Stomach (tissue), 4 donors: ENCODE measurements at regions not wholly inside any gene's neighbourhood (a gene's known extent, or its start where the extent isn't known, plus 50 kb on each side); places are given as distances from the start of the nearest gene placed in this dataset.

Experiments used
- CTCF ChIP-seq, 7 experiments: fragments of 450-650 bp in 4 of 7; fragments of 200-600 bp in 3 of 7; sonication (generic) in 3 of 7; IDR thresholded peaks; one replicate each; pipeline ENCODE4 v1.5.1; 2016 to 2019; ENCODE audit warnings: antibody characterized with exemption in 7 of 7, control low read depth in 2 of 7, mild to moderate bottlenecking in 1 of 7
- POLR2A ChIP-seq, 4 donors: fragments of 450-650 bp; IDR thresholded peaks; one replicate each; pipeline ENCODE4 v1.6.1; 2016; ENCODE audit warnings: antibody characterized with exemption in 4 of 4, control low read depth in 2 of 4, mild to moderate bottlenecking in 1 of 4, moderate library complexity in 1 of 4

GRCh38 chr7:32126843-32127242 is 56.6 kb upstream of the PDE1C start:
- TF ChIP-seq CTCF (IDR thresholded peaks at IDR 0.05), result no peak
- no peak for TF ChIP-seq POLR2A (IDR thresholded peaks at IDR 0.05)
